Mesendoderm (in vitro differentiated cells): ENCODE measurements at regions not wholly inside any gene's neighbourhood (a gene's known extent, or its start where the extent isn't known, plus 50 kb on each side); places are given as distances from the start of the nearest gene placed in this dataset.

Source experiments
- DNase-seq: peaks from one replicate; pipeline ENCODE4 v3.0.0; 2013
- H2AK5ac ChIP-seq: 2 replicates; pipeline ENCODE4 v1.6.1; 2013; ENCODE audit warnings: low read length, inconsistent platforms
- H2BK120ac ChIP-seq: 2 replicates; pipeline ENCODE4 v1.6.1; 2013; ENCODE audit warnings: low read depth, mild to moderate bottlenecking, low read length, moderate library complexity, mixed read lengths
- H2BK15ac ChIP-seq: replicated peaks from 2 replicates; pipeline ENCODE4 v1.6.1; 2013; ENCODE audit warnings: low read depth, mild to moderate bottlenecking, moderate library complexity
- H2BK5ac ChIP-seq: 2 replicates; pipeline ENCODE4 v1.6.1; 2013; ENCODE audit warnings: low read length, inconsistent platforms
- H3K18ac ChIP-seq: 2 replicates; pipeline ENCODE4 v1.6.1; 2013; ENCODE audit warnings: mild to moderate bottlenecking, low read length, mixed read lengths
- H3K23ac ChIP-seq: one replicate; pipeline ENCODE4 v1.6.1; 2013; ENCODE audit warnings: low read length
- H3K27ac ChIP-seq: 2 replicates; pipeline ENCODE4 v1.5.1; 2013; ENCODE audit warnings: low read depth, mild to moderate bottlenecking, inconsistent platforms, low read length, moderate library complexity
- H3K27me3 ChIP-seq: 2 replicates; pipeline ENCODE4 v1.6.1; 2013; ENCODE audit warnings: low read length, control low read depth, mild to moderate bottlenecking, inconsistent platforms; ENCODE audit not compliant: insufficient read depth, poor library complexity
- H3K36me3 ChIP-seq: 2 replicates; pipeline ENCODE4 v1.6.1; 2013; ENCODE audit warnings: low read length, inconsistent platforms; ENCODE audit not compliant: control insufficient read depth, insufficient read depth
- H3K4ac ChIP-seq: one replicate; pipeline ENCODE4 v1.6.1; 2013; ENCODE audit warnings: low read depth, mild to moderate bottlenecking, low read length, moderate library complexity
- H3K4me1 ChIP-seq: 2 replicates; pipeline ENCODE4 v1.6.1; 2013; ENCODE audit warnings: low read depth, low read length, inconsistent platforms; ENCODE audit not compliant: control insufficient read depth
- H3K4me2 ChIP-seq: 2 replicates; pipeline ENCODE4 v1.6.1; 2013; ENCODE audit warnings: low read length
- H3K4me3 ChIP-seq: 2 replicates; pipeline ENCODE4 v1.5.1; 2013; ENCODE audit warnings: mild to moderate bottlenecking, low read length
- H3K56ac ChIP-seq: one replicate; pipeline ENCODE4 v1.6.1; 2013; ENCODE audit warnings: low read length
- H3K79me1 ChIP-seq: 2 replicates; pipeline ENCODE4 v1.6.1; 2013; ENCODE audit warnings: low read length, inconsistent platforms
- H3K79me2 ChIP-seq: 2 replicates; pipeline ENCODE4 v1.6.1; 2013; ENCODE audit warnings: mild to moderate bottlenecking, low read length; ENCODE audit not compliant: control insufficient read depth, insufficient read depth
- H3K9ac ChIP-seq: 2 replicates; pipeline ENCODE4 v1.6.1; 2013; ENCODE audit warnings: low read length, inconsistent platforms
- H4K5ac ChIP-seq: one replicate; pipeline ENCODE4 v1.6.1; 2013; ENCODE audit warnings: low read length
- H4K8ac ChIP-seq: one replicate; pipeline ENCODE4 v1.6.1; 2013; ENCODE audit warnings: low read depth, mild to moderate bottlenecking, control low read depth, low read length, moderate library complexity
- WGBS: extraction: QIAGEN DNeasy Blood & Tissue Kit; methylation state at CpG from one replicate; pipeline ENCODE4 v1.1.7; 2013; ENCODE audit warnings: low lambda C conversion rate, missing lambda C conversion rate; ENCODE audit not compliant: insufficient coverage; ENCODE audit errors: extremely low coverage; 5-methylcytosine and 5-hydroxymethylcytosine counted together

DNA sequence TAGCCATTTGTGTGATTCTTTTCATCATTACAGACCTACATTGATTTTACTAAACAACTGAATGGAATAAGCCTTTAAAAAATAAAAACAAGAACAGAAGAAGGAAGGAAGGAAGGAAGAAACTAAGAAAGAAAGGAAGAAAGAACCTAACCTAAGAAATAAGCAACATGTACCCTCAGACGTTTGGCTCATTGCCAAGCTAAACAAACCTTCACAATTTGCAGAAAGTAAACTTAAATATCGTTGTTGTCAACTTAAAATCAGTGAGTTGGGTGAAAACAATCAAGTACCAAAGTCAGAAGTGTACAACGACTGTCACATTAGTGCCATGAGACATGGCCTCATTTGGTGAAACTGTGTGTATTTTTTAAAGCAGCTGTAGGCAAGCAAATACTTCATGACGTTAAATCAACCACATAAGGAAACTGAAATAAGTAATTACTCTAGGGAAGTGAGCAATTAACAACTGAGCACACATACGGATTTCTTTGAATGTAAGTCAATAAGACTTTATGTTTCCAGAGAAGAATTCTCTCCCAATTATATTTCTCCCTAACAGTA is 313.1 kb upstream of the TMPRSS15 start:
- Histone ChIP-seq H3K9ac (no peak overlapping the region), H3K4me2 (no peak overlapping the region), H3K79me2 (no peaks in the 10 kb centered on the region), H3K4ac (no peak overlapping the region), H3K4me3 (no peak overlapping the region), H4K5ac (no peak overlapping the region), H2BK5ac (no peak overlapping the region), H4K8ac (no peak overlapping the region), H3K79me1 (no peaks in the 10 kb centered on the region), H3K56ac (no peak overlapping the region), H3K27me3 (no peaks in the 10 kb centered on the region), H2BK120ac (no peak overlapping the region), H3K18ac (no peak overlapping the region), H3K4me1 (no peaks in the 10 kb centered on the region), H3K36me3 (no peaks in the 10 kb centered on the region), H3K23ac (no peak overlapping the region), H2AK5ac (no peak overlapping the region), H3K27ac (no peak overlapping the region), H2BK15ac (no peak overlapping the region)
- WGBS, result no CpG with 5 or more reads among the region's 5 CpGs
- DNase-seq, result no peak

DNA sequence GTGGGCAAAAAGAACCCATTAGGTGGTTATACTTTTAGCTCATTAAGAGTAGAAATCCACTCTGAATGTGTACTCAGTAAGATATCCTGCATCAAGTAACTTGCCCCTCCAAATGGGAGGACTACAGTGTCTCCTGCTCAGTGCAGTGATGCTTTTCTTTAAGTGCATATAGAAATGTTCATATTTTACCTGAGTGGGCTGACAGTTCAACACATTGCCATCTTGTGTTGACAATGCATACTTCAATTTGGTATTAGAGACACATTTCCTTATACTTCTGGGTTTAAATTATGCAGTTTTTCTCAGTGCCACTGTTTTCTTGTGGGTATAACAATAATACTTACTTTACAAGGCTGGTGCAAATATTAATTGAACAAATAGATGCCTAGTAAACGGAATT is 318.6 kb upstream of the TMPRSS15 start:
- no peak overlapping the region for H3K18ac ChIP-seq
- H2BK5ac ChIP-seq, result no peak overlapping the region
- H2BK120ac ChIP-seq, result no peak overlapping the region
- H2BK15ac ChIP-seq, result no peak overlapping the region
- H3K4me2 ChIP-seq, result no peak overlapping the region
- no peaks in the 10 kb centered on the region for H3K79me2 ChIP-seq
- no peak overlapping the region for H4K5ac ChIP-seq
- no peak overlapping the region for H3K4me3 ChIP-seq
- H3K4ac ChIP-seq, result no peak overlapping the region
- H4K8ac ChIP-seq, result no peak overlapping the region
- no peak overlapping the region for H3K23ac ChIP-seq
- H3K4me1 ChIP-seq, result no peaks in the 10 kb centered on the region
- no peaks in the 10 kb centered on the region for H3K79me1 ChIP-seq
- H3K36me3 ChIP-seq, result no peaks in the 10 kb centered on the region
- no peak overlapping the region for H2AK5ac ChIP-seq
- H3K56ac ChIP-seq, result no peak overlapping the region
- H3K27me3 ChIP-seq, result no peaks in the 10 kb centered on the region
- no peak overlapping the region for H3K9ac ChIP-seq
- WGBS, result no CpG with 5 or more reads among the region's 1 CpG
- H3K27ac ChIP-seq, result no peak overlapping the region
- DNase-seq, result no peak

DNA sequence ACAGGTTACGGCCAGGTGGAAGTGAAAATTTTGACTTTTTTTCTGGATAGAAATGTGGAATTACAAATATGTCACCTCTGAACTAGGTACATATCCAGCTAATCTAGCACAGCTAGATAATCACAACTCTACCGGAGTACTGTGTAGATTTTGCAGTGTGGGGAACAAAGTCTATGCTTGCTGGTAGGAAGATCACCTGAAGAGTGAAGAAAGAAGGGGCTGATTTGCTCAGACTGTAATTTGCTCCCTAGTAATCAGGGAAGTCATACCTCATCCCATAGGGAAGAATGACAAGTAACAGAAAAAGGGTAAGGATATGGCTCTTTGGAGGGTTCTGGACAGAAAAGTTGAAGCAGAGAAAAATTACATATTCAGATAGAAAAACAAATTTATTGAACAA is 319.6 kb upstream of the TMPRSS15 start:
- WGBS, result no CpG with 5 or more reads among the region's 2 CpGs
- Histone ChIP-seq H2BK15ac (no peak overlapping the region), H3K4me3 (no peak overlapping the region), H2BK5ac (no peak overlapping the region), H3K56ac (no peak overlapping the region), H3K27me3 (no peaks in the 10 kb centered on the region), H3K4me1 (no peaks in the 10 kb centered on the region), H3K4ac (no peak overlapping the region), H3K9ac (no peak overlapping the region), H3K27ac (no peak overlapping the region), H4K5ac (no peak overlapping the region), H3K79me1 (no peaks in the 10 kb centered on the region), H3K23ac (no peak overlapping the region), H2BK120ac (no peak overlapping the region), H3K4me2 (no peak overlapping the region), H3K36me3 (no peaks in the 10 kb centered on the region), H4K8ac (no peak overlapping the region), H2AK5ac (no peak overlapping the region), H3K18ac (no peak overlapping the region), H3K79me2 (no peaks in the 10 kb centered on the region)
- DNase-seq, result no peak

DNA sequence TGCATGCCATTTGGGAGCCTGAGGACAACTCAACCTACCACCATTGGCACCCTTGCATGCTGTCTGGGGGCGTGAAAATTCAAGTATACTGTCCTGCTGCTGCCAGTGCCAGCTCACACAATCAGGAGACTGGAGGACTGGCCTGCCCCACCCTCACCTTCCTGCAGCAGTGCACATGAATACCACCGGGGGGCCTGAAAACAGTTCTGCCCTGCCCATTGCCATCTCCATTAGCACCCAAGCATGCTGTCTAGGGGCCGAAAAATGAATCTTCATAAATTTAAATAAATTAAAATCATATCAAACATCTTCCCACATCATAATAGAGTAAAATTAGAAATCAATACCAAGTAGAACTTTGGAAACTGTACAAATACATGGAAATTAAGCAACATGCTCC is 322.1 kb upstream of the TMPRSS15 start:
- no peak overlapping the region for H3K56ac ChIP-seq
- no CpG with 5 or more reads among the region's 3 CpGs for WGBS
- peak; percentile 54 for DNase-seq

DNA sequence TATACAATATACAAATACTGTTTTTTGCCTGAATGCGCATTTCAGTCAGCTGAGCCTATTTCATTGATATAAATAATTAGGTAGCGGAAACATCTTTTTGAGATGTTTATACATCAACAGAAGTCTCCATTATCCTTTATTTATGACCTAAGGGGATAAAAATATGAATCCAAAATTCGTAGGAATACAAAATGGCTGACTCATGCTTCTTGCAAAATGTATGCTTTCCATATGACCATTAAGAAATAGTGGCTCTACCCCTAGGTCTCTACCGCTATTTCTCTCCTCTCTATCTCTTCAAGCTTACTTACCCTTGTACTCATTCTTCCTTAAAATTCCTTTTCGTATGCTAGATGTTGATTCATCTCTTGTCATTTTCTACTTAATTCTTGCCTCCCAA is 338.4 kb upstream of the TMPRSS15 start:
- H2AK5ac ChIP-seq, result no peak overlapping the region
- WGBS, result no CpG with 5 or more reads among the region's 5 CpGs

More for the DNA sequence above, 322.1 kb upstream of the TMPRSS15 start:
- H4K8ac ChIP-seq, result no peak overlapping the region
- H3K4me1 ChIP-seq, result no peaks in the 10 kb centered on the region
- no peak overlapping the region for H3K9ac ChIP-seq
- H2BK5ac ChIP-seq, result no peak overlapping the region
- H2BK15ac ChIP-seq, result no peak overlapping the region
- H3K36me3 ChIP-seq, result no peaks in the 10 kb centered on the region
- H3K79me1 ChIP-seq, result no peaks in the 10 kb centered on the region
- no peak overlapping the region for H2AK5ac ChIP-seq
- no peak overlapping the region for H3K4ac ChIP-seq
- no peak overlapping the region for H3K18ac ChIP-seq
- no peak overlapping the region for H4K5ac ChIP-seq
- H3K4me2 ChIP-seq, result no peak overlapping the region
- H2BK120ac ChIP-seq, result no peak overlapping the region
- no peak overlapping the region for H3K23ac ChIP-seq
- H3K4me3 ChIP-seq, result no peak overlapping the region
- no peaks in the 10 kb centered on the region for H3K79me2 ChIP-seq
- no peak overlapping the region for H3K27ac ChIP-seq
- no peaks in the 10 kb centered on the region for H3K27me3 ChIP-seq

DNA sequence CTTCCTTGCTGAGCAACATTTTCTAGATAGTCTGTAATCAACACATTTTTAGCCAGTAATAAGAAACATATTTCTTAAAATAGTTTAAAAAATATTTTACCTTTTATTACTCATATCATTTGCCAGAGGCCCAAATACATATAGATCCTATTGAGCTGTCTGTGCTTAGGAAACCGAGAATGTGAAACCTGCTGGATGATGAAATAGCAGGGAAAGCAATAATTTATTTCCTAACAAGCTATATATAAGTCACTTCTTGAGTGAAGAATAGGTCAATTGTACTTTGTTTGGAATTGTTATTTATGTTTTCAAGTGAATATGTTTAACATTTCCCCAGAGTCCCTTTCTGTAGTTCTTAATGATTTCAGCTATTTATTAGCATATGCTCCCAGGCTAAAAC is 339.9 kb upstream of the TMPRSS15 start:
- H3K4me1 ChIP-seq, result no peaks in the 10 kb centered on the region
- H3K79me2 ChIP-seq, result no peaks in the 10 kb centered on the region
- no peak overlapping the region for H3K18ac ChIP-seq
- no peak overlapping the region for H3K56ac ChIP-seq
- no peak overlapping the region for H2BK15ac ChIP-seq
- no peak overlapping the region for H2BK5ac ChIP-seq
- no peaks in the 10 kb centered on the region for H3K79me1 ChIP-seq
- no peak overlapping the region for H3K4me3 ChIP-seq
- no peak overlapping the region for H2AK5ac ChIP-seq
- H4K8ac ChIP-seq, result no peak overlapping the region
- WGBS, result no CpG with 5 or more reads among the region's 1 CpG
- H3K9ac ChIP-seq, result no peak overlapping the region
- no peak overlapping the region for H4K5ac ChIP-seq
- no peaks in the 10 kb centered on the region for H3K27me3 ChIP-seq
- H3K23ac ChIP-seq, result no peak overlapping the region
- H2BK120ac ChIP-seq, result no peak overlapping the region
- no peak overlapping the region for H3K4me2 ChIP-seq
- no peaks in the 10 kb centered on the region for H3K36me3 ChIP-seq
- no peak overlapping the region for H3K27ac ChIP-seq
- no peak overlapping the region for H3K4ac ChIP-seq
- no peak for DNase-seq

More for the DNA sequence above, 338.4 kb upstream of the TMPRSS15 start:
- Histone ChIP-seq H4K5ac (no peak overlapping the region), H3K9ac (no peak overlapping the region), H3K56ac (no peak overlapping the region), H2BK120ac (no peak overlapping the region), H2BK15ac (no peak overlapping the region), H3K18ac (no peak overlapping the region), H3K4ac (no peak overlapping the region), H3K79me1 (no peaks in the 10 kb centered on the region), H3K4me3 (no peak overlapping the region), H2BK5ac (no peak overlapping the region), H3K4me2 (no peak overlapping the region), H3K36me3 (no peaks in the 10 kb centered on the region), H3K23ac (no peak overlapping the region), H3K4me1 (no peaks in the 10 kb centered on the region), H3K27me3 (no peaks in the 10 kb centered on the region), H4K8ac (no peak overlapping the region), H3K27ac (no peak overlapping the region), H3K79me2 (no peaks in the 10 kb centered on the region)
- no peak for DNase-seq
